OCI-LY7 (cell line): ENCODE measurements at regions not wholly inside any gene's neighbourhood (a gene's known extent, or its start where the extent isn't known, plus 50 kb on each side); places are given as distances from the start of the nearest gene placed in this dataset.

ENCODE experiments used
- BruUV-seq: library from RNA; stranded (reverse); fragments of 400-500 nt; replicated peaks from 2 replicates; lab custom pipeline; 2021; lab: Mats Ljungman, UMichigan
- CTCF ChIA-PET: fragments of 300-600 bp; sonication (Branson Sonifier 250); formaldehyde crosslinking; loops from one replicate; lab custom pipeline; 2022; ENCODE audit warnings: antibody characterized with exemption; ENCODE audit not compliant: unreplicated experiment; lab: Charles Lee
- POLR2A ChIA-PET: fragments of 300-600 bp; sonication (Branson Sonifier 250); formaldehyde crosslinking; loops from one replicate; lab custom pipeline; 2022; ENCODE audit warnings: antibody characterized with exemption; lab: Charles Lee
- DNase-seq: peaks from one replicate; pipeline ENCODE4 v3.0.0-alpha.2; 2015; ENCODE audit warnings: low spot score
- H2AFZ ChIP-seq: fragments of 200-600 bp; sonication (generic), shearing (Covaris generic); 2 replicates; pipeline ENCODE4 v1.6.1; 2014; ENCODE audit warnings: mild to moderate bottlenecking, antibody characterized with exemption, low read length, moderate library complexity
- H3K27ac ChIP-seq: fragments of 200-600 bp; sonication (generic); 2 replicates; pipeline ENCODE4 v1.5.1; 2014; ENCODE audit warnings: mixed run types, low read depth, mild to moderate bottlenecking, moderate library complexity, low read length, inconsistent platforms; ENCODE audit not compliant: poor library complexity, severe bottlenecking
- H3K36me3 ChIP-seq: fragments of 200-600 bp; sonication (generic); 2 replicates; pipeline ENCODE4 v1.6.1; 2014; ENCODE audit warnings: mild to moderate bottlenecking, antibody characterized with exemption, low read length, moderate library complexity, mixed read lengths; ENCODE audit not compliant: insufficient read depth
- H3K4me1 ChIP-seq: fragments of 200-600 bp; sonication (generic); 2 replicates; pipeline ENCODE4 v1.5.1; 2014; ENCODE audit warnings: mild to moderate bottlenecking, low read length; ENCODE audit not compliant: insufficient read depth, poor library complexity, severe bottlenecking
- H3K4me2 ChIP-seq: fragments of 200-600 bp; sonication (generic); 2 replicates; pipeline ENCODE4 v1.6.1; 2014; ENCODE audit warnings: mild to moderate bottlenecking, low read length
- H3K4me3 ChIP-seq: fragments of 200-600 bp; sonication (generic); 2 replicates; pipeline ENCODE4 v1.5.1; 2014; ENCODE audit warnings: mild to moderate bottlenecking, low read depth, low read length; ENCODE audit not compliant: poor library complexity, severe bottlenecking
- H3K79me2 ChIP-seq: fragments of 200-600 bp; sonication (generic); 2 replicates; pipeline ENCODE4 v1.6.1; 2016; ENCODE audit warnings: low read depth, mild to moderate bottlenecking, low read length, moderate library complexity, mixed read lengths; ENCODE audit not compliant: insufficient read depth
- H3K9me2 ChIP-seq: fragments of 200-600 bp; sonication (generic); 2 replicates; pipeline ENCODE4 v1.6.1; 2016; ENCODE audit warnings: mild to moderate bottlenecking, low read length, mixed read lengths; ENCODE audit not compliant: insufficient read depth
- H3K9me3 ChIP-seq: fragments of 200-600 bp; sonication (generic); 2 replicates; pipeline ENCODE4 v1.6.1; 2014; ENCODE audit warnings: mild to moderate bottlenecking, mixed run types, low read length, mixed read lengths
- H4K20me1 ChIP-seq: fragments of 200-600 bp; sonication (generic); 2 replicates; pipeline ENCODE4 v1.6.1; 2014; ENCODE audit warnings: mild to moderate bottlenecking, antibody characterized with exemption, low read length, moderate library complexity, mixed read lengths; ENCODE audit not compliant: insufficient read depth
- CTCF ChIP-seq: fragments of 200-600 bp; sonication (generic); conservative IDR thresholded peaks from 2 replicates; pipeline ENCODE4 v1.5.1; 2014; ENCODE audit warnings: mild to moderate bottlenecking, antibody characterized with exemption, low read length, moderate library complexity, mixed read lengths
- EZH2phosphoT487 ChIP-seq: fragments of 200-600 bp; sonication (generic); IDR thresholded peaks from 2 replicates; pipeline ENCODE4 v1.6.1; 2018; ENCODE audit warnings: low read depth, borderline replicate concordance, mild to moderate bottlenecking, mixed run types, antibody characterized with exemption, low read length, moderate library complexity, mixed read lengths
- intact Hi-C: fragments of 100-400 bp; cut with micrococcal nuclease; formaldehyde crosslinking; loops from one replicate; pipeline ENCODE4 v1.10.0; 2022; ENCODE audit not compliant: unreplicated experiment

GRCh38 chr14:55505846-55506245, 65.4 kb upstream of the TBPL2 start:
- H3K79me2 ChIP-seq = no peaks in the 10 kb centered on the region
- no peak overlapping the region for H2AFZ ChIP-seq
- no peak overlapping the region for H3K4me2 ChIP-seq
- no peaks in the 10 kb centered on the region for H4K20me1 ChIP-seq
- H3K4me1 ChIP-seq = no peaks in the 10 kb centered on the region
- intact Hi-C loops = no loop called here
- H3K4me3 ChIP-seq = no peak overlapping the region
- H3K9me2 ChIP-seq = no peaks in the 10 kb centered on the region
- no peak for DNase-seq
- POLR2A ChIA-PET = no interaction called here
- no peaks in the 10 kb centered on the region for H3K9me3 ChIP-seq
- H3K36me3 ChIP-seq = no peaks in the 10 kb centered on the region
- CTCF ChIA-PET = interaction anchor here (0.5 kb wide), 1 partner anchor 257 kb away, joined by 3 read pairs; no protein-coding TSS in a partner anchor
- BruUV-seq = no TSS peak
- no peak overlapping the region for H3K27ac ChIP-seq
- TF ChIP-seq EZH2phosphoT487 (no peak), CTCF (no peak)

GRCh38 chr14:55508676-55509075, 68.3 kb upstream of the TBPL2 start:
- H3K36me3 ChIP-seq = no peaks in the 10 kb centered on the region
- H3K9me3 ChIP-seq = no peaks in the 10 kb centered on the region
- no peak overlapping the region for H2AFZ ChIP-seq
- H3K4me2 ChIP-seq = no peak overlapping the region
- POLR2A ChIA-PET = no interaction called here
- H3K79me2 ChIP-seq = no peaks in the 10 kb centered on the region
- no peak overlapping the region for H3K4me3 ChIP-seq
- no peaks in the 10 kb centered on the region for H3K9me2 ChIP-seq
- BruUV-seq = no TSS peak
- H3K4me1 ChIP-seq = no peaks in the 10 kb centered on the region
- intact Hi-C loops = no loop called here
- H3K27ac ChIP-seq = no peak overlapping the region
- DNase-seq = no peak
- H4K20me1 ChIP-seq = no peaks in the 10 kb centered on the region
- no peak for TF ChIP-seq EZH2phosphoT487
- TF ChIP-seq CTCF = no peak
- CTCF ChIA-PET = no interaction called here

GRCh38 chr14:55512421-55512820, 67.6 kb upstream of the KTN1 start:
- POLR2A ChIA-PET = interaction anchor here (0.7 kb wide), 1 partner anchor 20 kb away, joined by 3 read pairs; no protein-coding TSS in a partner anchor
- H3K36me3 ChIP-seq = no peaks in the 10 kb centered on the region
- no peaks in the 10 kb centered on the region for H4K20me1 ChIP-seq
- no TSS peak for BruUV-seq
- no peaks in the 10 kb centered on the region for H3K4me1 ChIP-seq
- no peak overlapping the region for H3K4me2 ChIP-seq
- TF ChIP-seq EZH2phosphoT487 = no peak
- TF ChIP-seq CTCF = no peak
- H3K9me3 ChIP-seq = no peaks in the 10 kb centered on the region
- no peak overlapping the region for H2AFZ ChIP-seq
- CTCF ChIA-PET = no interaction called here
- H3K9me2 ChIP-seq = no peaks in the 10 kb centered on the region
- no peak for DNase-seq
- H3K27ac ChIP-seq = no peak overlapping the region
- intact Hi-C loops = no loop called here
- no peak overlapping the region for H3K4me3 ChIP-seq
- no peaks in the 10 kb centered on the region for H3K79me2 ChIP-seq
